ENCODE measurements at regions not wholly inside any gene's neighbourhood (a gene's known extent, or its start where the extent isn't known, plus 50 kb on each side); places are given as distances from the start of the nearest gene placed in this dataset.
"Not testable (repeated sequence)": the region's sequence is repeated elsewhere in the genome, so short reads cannot be mapped to it uniquely, and the experiment has no call there.

GRCh38 chr6:157727629-157728182 lies 95.3 kb upstream of the SNX9 start:
- DNase-seq (ENCODE audit: low spot score): peak; percentile 25

GRCh38 chr6:157728183-157728881 lies 94.7 kb upstream of the SNX9 start:
- DNase-seq (ENCODE audit: low spot score): no peak

GRCh38 chr6:157731221-157731620 lies 91.8 kb upstream of the SNX9 start:
- DNase-seq (ENCODE audit: low spot score): no peak

GRCh38 chr6:157732007-157732406 lies 91.0 kb upstream of the SNX9 start:
- no peak for DNase-seq (ENCODE audit: low spot score)

- DNase-seq (ENCODE audit: low spot score): no peak
Measured at GRCh38 chr6:157732416-157733161, 90.5 kb upstream of the SNX9 start.

GRCh38 chr6:157736555-157736954 lies 86.5 kb upstream of the SNX9 start:
- DNase-seq (ENCODE audit: low spot score): not testable (repeated sequence)

- no peak for DNase-seq (ENCODE audit: low spot score)
Measured at GRCh38 chr6:157741321-157741947, 81.6 kb upstream of the SNX9 start.

- DNase-seq (ENCODE audit: low spot score): no peak
Measured at GRCh38 chr6:157741948-157742556, 81.0 kb upstream of the SNX9 start.

- DNase-seq (ENCODE audit: low spot score): no peak
Measured at GRCh38 chr6:157744102-157744601, 78.9 kb upstream of the SNX9 start.

GRCh38 chr6:157746897-157747296 lies 76.1 kb upstream of the SNX9 start:
- no peak for DNase-seq (ENCODE audit: low spot score)

- no peak for DNase-seq (ENCODE audit: low spot score)
Measured at GRCh38 chr6:157747370-157747769, 75.7 kb upstream of the SNX9 start.

GRCh38 chr6:157748839-157749571 lies 74.0 kb upstream of the SNX9 start:
- DNase-seq (ENCODE audit: low spot score): no peak

- DNase-seq (ENCODE audit: low spot score): not testable (repeated sequence)
Measured at GRCh38 chr6:157750973-157751372, 72.1 kb upstream of the SNX9 start.

GRCh38 chr6:157751547-157752200 lies 71.4 kb upstream of the SNX9 start:
- no peak for DNase-seq (ENCODE audit: low spot score)

- DNase-seq (ENCODE audit: low spot score): not testable (repeated sequence)
Measured at GRCh38 chr6:157752879-157753278, 70.2 kb upstream of the SNX9 start.

- no peak for DNase-seq (ENCODE audit: low spot score)
Measured at GRCh38 chr6:157753291-157753690, 69.8 kb upstream of the SNX9 start.

- not testable (repeated sequence) for DNase-seq (ENCODE audit: low spot score)
Measured at GRCh38 chr6:157753801-157754200, 69.2 kb upstream of the SNX9 start.

GRCh38 chr6:157754351-157754750 lies 68.7 kb upstream of the SNX9 start:
- DNase-seq (ENCODE audit: low spot score): no peak

GRCh38 chr6:157755032-157755745 lies 67.9 kb upstream of the SNX9 start:
- DNase-seq (ENCODE audit: low spot score): no peak

GRCh38 chr6:157755746-157756411 lies 67.2 kb upstream of the SNX9 start:
- no peak for DNase-seq (ENCODE audit: low spot score)
